COLO668 (cell line): ENCODE measurements at regions not wholly inside any gene's neighbourhood (a gene's known extent, or its start where the extent isn't known, plus 50 kb on each side); places are given as distances from the start of the nearest gene placed in this dataset.

Experiments
- DNase-seq: peaks from one replicate; lab custom pipeline; 2025; ENCODE audit not compliant: unreplicated experiment; lab: John Stamatoyannopoulos, UW

DNA sequence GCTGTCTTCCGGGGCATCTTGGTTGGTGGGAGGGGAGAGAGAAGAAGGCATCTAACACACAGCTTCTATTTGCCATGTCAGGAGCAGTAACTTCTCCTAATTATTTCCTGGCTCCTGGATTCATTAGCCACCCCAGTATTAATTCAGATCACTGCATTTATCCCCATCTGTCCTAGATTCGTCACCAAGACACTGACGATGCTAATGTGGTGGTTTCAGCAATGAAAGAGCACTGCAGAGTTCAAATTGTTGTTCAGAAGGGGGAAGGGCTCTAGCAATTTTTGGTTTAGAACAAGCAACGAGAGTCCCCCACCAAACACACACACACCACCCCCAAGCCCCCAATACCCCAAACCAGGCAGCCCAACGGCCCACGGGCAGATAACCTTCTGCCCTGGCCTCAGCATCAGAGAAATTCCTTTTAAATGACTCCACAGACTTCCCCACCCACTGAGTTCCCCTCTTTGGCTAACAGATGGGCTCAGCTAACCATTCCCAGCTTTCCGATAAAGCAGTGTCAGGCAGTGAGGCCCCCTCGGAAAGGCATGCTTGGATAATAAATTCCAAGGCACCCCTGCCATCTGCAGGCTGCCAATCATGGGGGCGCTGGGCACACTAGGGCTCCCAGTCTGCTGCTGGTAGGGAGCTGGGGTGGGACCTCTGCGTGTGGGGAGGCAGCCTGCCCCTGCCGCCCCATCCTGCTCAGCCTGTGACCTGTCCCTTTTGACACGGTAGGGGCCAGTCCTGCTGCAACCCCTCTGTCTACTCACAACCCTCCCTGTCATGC, 453.5 kb downstream of the MIAT start:
- no peak for DNase-seq

DNA sequence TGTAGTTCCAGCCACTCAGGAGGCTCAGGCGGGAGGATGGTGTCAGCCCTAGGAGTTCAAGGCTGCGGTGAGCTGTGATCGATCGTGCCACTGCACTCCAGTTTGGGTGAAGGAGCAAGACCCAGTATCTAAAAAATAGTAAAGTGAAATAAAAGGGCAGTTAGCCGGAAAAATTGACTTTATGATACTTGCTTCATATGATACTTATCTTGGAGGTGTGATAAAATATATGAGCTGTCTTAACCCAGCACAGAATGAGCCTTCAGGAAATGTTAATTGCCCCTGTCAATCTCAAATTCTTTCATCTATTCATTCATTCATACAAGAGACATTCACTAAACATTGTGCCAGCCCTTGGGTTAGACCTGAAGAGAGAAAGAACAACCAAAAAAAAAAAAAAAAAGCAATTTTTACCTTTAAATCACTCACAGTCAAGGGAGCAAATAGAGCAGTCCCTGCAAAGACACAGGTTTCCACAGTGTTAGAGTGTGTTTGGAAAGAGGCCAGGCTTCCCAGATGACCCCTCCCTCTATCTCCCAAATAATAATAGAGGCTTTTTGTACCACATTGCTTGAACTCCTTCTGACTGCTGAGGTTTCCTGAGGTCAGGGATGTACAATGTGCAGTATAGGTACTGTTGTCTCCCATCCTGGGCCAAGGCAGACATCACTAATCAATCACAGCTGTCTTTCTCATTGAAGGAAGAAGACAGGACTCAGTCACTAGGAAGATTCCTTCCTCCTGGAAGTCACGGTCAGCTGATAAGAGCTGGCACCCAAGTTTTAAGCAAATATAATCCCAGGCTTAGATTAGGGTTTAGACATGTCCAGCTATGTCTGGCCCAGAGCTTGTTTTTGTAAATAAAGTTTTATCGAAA, 454.6 kb downstream of the MIAT start:
- no peak for DNase-seq

GRCh38 chr22:27113211-27113635, 455.8 kb downstream of the MIAT start:
- peak; percentile 17 for DNase-seq

GRCh38 chr22:27113641-27114040, 456.3 kb downstream of the MIAT start:
- DNase-seq: no peak

DNA sequence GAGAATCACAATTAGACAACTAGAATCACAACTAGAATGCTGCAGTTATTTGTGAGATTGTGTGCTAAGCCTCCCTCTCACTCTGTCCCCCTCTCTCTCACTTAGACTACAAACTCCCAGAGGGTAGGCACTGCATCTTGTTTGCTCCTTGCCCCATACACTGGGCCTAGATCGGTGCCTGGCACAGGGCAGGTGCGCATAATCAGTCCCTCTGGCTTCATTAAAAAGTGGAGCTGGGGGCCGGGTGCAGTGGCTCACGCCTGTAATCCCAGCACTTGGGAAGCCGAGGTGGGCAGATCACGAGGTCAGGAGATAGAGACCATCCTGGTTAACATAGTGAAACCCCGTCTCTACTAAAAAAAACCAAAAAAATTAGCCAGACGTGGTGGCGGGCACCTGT, 456.8 kb downstream of the MIAT start:
- DNase-seq: no peak

DNA sequence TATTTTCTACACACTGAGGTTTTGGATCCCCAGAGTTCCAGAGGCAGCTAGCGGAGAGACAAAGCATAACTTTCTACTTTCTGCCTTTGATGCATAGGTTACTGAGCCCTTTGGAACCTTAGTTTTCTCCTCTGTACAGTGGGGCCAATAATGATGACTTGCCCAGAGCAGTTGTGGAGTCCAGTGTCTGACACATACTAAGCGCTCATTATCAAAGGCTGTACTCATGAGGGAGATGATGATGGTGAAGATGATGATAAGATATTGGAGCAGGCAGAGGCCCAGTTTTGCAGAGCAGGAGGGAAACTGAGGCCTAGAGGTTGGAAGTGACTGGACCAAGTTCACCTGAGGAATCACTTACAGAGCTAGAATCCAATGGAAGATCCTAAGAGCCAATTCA, 458.0 kb downstream of the MIAT start:
- no peak for DNase-seq

GRCh38 chr22:27115816-27116256, 458.4 kb downstream of the MIAT start:
- DNase-seq: no peak

DNA sequence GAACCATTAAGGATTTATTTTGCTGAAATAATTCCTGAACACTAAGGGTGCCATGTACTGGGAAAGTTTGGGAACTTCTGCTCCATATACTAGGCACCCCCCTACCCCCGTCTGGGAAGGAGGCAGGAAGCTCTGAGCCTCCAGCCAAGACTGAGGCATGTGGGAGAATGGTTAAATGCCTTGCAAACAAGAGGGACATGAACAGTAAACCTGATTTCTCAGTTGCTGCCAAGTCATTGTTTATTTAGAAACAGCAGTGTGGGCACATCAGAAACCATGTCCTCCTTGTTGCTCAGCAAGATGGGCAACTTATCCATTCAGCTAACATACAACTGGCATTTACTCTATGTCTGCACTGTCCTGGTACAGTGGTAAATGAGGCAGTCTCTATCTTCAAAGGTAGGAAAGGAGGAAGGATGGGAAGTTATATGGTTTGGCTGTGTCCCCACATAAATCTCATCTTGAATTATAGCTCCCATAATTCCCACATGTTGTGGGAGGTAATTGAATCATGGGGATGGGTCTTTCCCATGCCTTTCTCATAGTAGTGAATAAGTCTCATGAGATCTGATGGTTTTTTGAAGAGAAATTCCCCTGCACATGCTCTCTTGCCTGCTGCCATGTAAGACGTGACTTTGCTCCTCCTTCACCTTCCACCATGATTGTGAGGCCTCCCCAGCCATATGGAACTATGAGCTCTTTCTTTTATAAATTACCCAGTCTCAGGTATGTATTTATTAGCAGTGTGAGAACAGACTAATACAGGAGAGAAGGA, 459.1 kb downstream of the MIAT start:
- DNase-seq: no peak

GRCh38 chr22:27120036-27120435, 462.6 kb downstream of the MIAT start:
- no peak for DNase-seq

DNA sequence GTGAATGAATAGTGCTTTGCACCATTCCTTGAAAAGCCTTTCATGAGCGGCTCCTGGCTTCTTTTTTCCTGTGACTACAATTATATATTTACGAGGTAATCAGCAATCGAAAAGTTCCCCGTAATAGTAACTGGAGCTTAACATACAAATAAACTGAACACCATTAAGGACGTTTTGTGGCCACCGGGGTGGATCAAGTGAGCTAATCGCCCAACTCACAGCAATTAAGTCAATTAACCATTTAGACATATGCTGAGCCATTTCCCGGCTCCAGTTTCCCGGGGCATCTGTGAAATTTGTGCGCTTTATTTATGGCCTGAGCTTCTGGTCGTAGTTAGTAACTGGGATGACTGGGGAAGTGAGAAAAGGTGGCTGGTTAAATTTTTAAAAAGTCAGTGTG, 465.2 kb downstream of the MIAT start:
- no peak for DNase-seq

- no peak for DNase-seq
These were observed 466.5 kb downstream of the MIAT start for GRCh38 chr22:27123880-27124279.

DNA sequence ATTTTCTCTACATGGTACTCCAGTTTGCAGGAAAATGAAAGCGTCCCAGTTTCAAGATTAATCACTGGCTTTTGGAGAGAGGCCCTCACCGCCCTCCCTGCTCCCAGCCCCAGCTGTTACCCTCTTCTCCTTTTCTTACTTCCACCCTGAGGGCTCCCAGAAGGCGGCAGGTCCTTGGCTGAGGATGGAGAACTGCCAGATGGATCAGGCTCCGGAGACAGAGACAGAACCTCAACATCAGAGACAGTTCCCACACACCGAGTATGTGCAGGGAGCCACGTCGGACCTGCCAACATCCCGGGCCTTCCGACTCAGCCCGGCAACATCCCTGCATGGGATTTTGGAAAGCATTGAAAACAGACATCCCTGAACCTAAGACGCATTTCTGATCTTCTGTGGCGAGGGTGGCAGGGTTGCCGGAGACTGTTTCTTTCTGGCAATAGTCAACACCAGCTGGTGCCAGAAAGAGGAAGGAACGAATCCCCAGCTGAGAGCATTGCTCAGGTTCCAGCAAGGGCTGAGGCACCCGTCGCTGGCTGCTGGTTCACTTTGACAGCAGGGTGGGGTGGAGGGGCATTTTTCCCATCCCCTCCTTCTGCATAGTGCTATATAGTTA, 467.1 kb downstream of the MIAT start:
- no peak for DNase-seq

DNA sequence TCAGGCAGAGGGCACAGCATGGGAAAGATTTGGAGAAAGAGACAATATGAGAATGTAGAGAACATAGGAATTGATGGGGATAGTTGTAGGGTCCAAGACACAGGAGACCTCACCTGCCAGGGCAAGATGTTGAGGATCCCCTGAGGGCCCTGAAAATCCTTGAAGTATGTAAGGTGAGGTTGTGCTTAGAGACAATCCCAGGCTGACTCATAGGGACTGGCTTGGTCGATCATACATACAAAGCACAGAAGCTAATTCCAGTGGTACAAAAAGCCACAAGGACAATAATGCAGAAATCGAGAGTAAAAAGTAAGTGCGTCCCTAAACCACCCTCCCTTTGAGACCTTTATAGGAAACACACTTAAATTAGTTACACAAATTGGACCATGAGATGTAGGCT, 468.2 kb downstream of the MIAT start:
- no peak for DNase-seq

- no peak for DNase-seq
These were observed 470.5 kb downstream of the MIAT start for GRCh38 chr22:27127911-27128310.

DNA sequence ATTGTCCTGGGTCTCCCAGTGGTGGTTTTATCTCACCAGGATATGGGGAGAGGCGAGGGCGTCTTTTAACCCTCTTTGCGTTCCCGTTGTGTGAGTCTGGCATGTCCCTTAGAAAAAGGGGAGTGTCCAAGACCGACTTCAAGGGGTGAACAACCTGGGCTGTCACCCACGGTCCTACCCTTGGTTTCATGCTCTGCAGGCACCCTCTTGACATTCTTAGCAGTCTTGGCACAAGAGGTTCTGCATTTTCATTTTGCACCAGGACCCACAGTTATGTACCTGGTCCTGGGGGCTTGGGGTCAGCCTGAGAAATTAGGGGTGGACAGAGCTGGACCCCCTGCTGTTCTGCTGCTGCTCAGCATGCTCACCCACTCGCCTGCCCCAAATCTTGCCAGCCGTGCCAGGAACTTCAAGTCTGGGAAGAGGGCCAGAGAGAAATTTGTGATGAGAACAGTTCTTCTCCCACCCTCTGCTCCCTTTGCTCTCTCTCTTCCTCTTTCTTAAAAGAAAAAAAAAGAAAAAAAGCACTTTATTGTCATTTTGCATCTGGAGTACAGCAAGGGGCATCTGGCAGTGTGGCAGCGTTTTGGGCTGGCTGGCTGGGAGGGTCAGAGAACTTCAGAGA, 471.2 kb downstream of the MIAT start:
- DNase-seq: no peak

- no peak for DNase-seq
These were observed 471.9 kb downstream of the MIAT start for GRCh38 chr22:27129266-27129665.

- no peak for DNase-seq
These were observed 473.5 kb downstream of the MIAT start for GRCh38 chr22:27130906-27131305.

GRCh38 chr22:27131346-27131745, 474.0 kb downstream of the MIAT start:
- no peak for DNase-seq

DNA sequence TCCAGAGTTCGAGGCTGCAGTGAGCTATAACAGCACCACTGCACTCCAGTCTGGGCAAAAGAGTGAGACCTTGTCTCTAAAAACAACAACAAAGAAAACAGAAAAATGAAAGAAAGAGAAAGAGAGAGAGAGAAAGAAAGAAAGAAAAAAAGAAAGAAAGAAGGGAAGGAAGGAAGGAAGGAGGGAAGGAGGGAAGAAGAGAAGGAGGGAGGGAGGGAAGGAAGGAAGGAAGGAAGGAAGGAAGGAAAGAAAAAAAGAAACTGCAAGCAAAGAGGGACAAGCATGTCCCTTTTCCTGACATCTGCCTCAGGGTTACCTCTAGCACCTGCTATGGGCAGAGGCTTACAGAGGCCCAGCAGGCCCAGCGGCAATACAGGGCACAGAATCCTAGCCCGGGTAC, 475.0 kb downstream of the MIAT start:
- no peak for DNase-seq

DNA sequence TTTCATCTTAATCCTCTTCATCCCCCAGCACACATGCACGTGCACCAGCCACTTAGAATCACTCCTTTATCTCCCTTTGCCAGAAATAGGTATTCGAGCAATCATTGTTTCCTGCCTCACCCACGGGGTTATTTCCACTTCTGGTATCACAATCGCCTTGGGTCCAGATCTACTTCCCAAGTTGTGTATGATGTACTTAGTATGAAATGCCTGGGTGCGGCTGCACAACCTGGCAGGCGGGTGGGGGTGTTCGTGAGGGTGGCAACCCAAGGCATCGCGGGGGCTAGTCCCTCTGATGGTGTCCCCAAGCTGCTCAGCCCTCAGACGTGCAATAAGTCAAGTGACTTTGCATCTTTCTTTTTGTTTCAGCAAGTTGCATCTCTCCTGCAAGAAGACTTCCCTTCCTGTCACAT, 475.6 kb downstream of the MIAT start:
- DNase-seq: no peak
